Panc1 (cell line): ENCODE measurements at regions not wholly inside any gene's neighbourhood (a gene's known extent, or its start where the extent isn't known, plus 50 kb on each side); places are given as distances from the start of the nearest gene placed in this dataset.

Experiments used
- ATAC-seq: fragments of 200-7000 bp; cut with Tn5 transposase; 2 replicates; pipeline ENCODE4 v1.9.1; 2020; ENCODE audit warnings: mild to moderate bottlenecking, moderate library complexity
- BruUV-seq: library from RNA; stranded (reverse); fragments of 400-500 nt; replicated peaks from 2 replicates; lab custom pipeline; 2021; lab: Mats Ljungman, UMichigan
- CTCF ChIA-PET: fragments of 300-600 bp; sonication (Branson Sonifier 250); formaldehyde crosslinking; loops from one replicate; lab custom pipeline; 2022; ENCODE audit warnings: antibody characterized with exemption; lab: Charles Lee
- POLR2A ChIA-PET: fragments of 300-600 bp; sonication (Branson Sonifier 250); formaldehyde crosslinking; loops from one replicate; lab custom pipeline; 2022; ENCODE audit warnings: antibody characterized with exemption; lab: Charles Lee
- DNase-seq: peaks from one replicate; pipeline ENCODE4 v3.0.0-alpha.2; 2010; ENCODE audit warnings: low read depth, low spot score
- H3K27ac ChIP-seq: 2 replicates; pipeline ENCODE4 v1.5.1; 2011; ENCODE audit warnings: mild to moderate bottlenecking, low read length, inconsistent platforms
- H3K27me3 ChIP-seq: fragments of 200-500 bp; sonication (Bioruptor generic); 2 replicates; pipeline ENCODE4 v1.6.0; 2014; ENCODE audit warnings: low read length, inconsistent platforms; ENCODE audit not compliant: control insufficient read depth, insufficient read depth
- H3K36me3 ChIP-seq: fragments of 200-500 bp; sonication (Bioruptor generic); 2 replicates; pipeline ENCODE4 v1.5.1; 2014; ENCODE audit warnings: inconsistent platforms, mild to moderate bottlenecking, low read length, moderate library complexity; ENCODE audit not compliant: control insufficient read depth, insufficient read depth
- H3K4me1 ChIP-seq: 2 replicates; pipeline ENCODE4 v1.5.1; 2011; ENCODE audit warnings: inconsistent platforms, mild to moderate bottlenecking, low read length, moderate library complexity; ENCODE audit not compliant: control insufficient read depth, insufficient read depth
- H3K4me3 ChIP-seq, 2 experiments: 2 replicates each; pipeline ENCODE4 v1.5.1; 2011 to 2012; ENCODE audit warnings: low read depth in 2 of 2, low read length in 2 of 2, mild to moderate bottlenecking in 2 of 2, inconsistent platforms in 1 of 2, moderate library complexity in 1 of 2
- H3K9me3 ChIP-seq: fragments of 200-500 bp; sonication (Bioruptor generic); 2 replicates; pipeline ENCODE4 v1.5.1; 2014; ENCODE audit warnings: low read depth, mild to moderate bottlenecking, inconsistent platforms, low read length, moderate library complexity; ENCODE audit not compliant: control insufficient read depth, insufficient read depth
- CTCF ChIP-seq: fragments of 450-650 bp; IDR thresholded peaks from 2 replicates; pipeline ENCODE4 v1.5.1; 2017; ENCODE audit warnings: mild to moderate bottlenecking
- POLR2AphosphoS5 ChIP-seq: IDR thresholded peaks from 2 replicates; pipeline ENCODE4 v1.6.1; 2012; ENCODE audit warnings: mild to moderate bottlenecking, low read depth, low read length, moderate library complexity
- REST ChIP-seq, 2 experiments: IDR thresholded peaks; 2 replicates each; pipeline ENCODE4 v1.6.1; 2011 to 2012; ENCODE audit warnings: low read depth in 2 of 2, control low read depth in 1 of 2, low read length in 1 of 2, mild to moderate bottlenecking in 1 of 2, moderate library complexity in 1 of 2; ENCODE audit not compliant: insufficient read depth in 1 of 2
- SIN3A ChIP-seq: IDR thresholded peaks from 2 replicates; pipeline ENCODE4 v1.6.1; 2012; ENCODE audit warnings: low read depth, mild to moderate bottlenecking, low read length, moderate library complexity, borderline replicate concordance; ENCODE audit not compliant: insufficient read depth
- TCF7L2 ChIP-seq: IDR thresholded peaks from 2 replicates; pipeline ENCODE4 v1.6.1; 2011; ENCODE audit warnings: mild to moderate bottlenecking, low read depth, low read length, inconsistent platforms
- in situ Hi-C: cut with HindIII; loops from 2 replicates; pipeline ENCODE4 v1.10.0; 2016; ENCODE audit warnings: low sequenced_read_pairs, low pct_unique_long_range_greater_than_20kb
- intact Hi-C: fragments of 100-400 bp; cut with micrococcal nuclease; formaldehyde crosslinking; loops from one replicate; pipeline ENCODE4 v1.10.0; 2022; ENCODE audit not compliant: unreplicated experiment

- ATAC-seq (no peak), DNase-seq (no peak)
- in situ Hi-C loops (no loop called here), intact Hi-C loops (loop anchor here (10.0 kb wide), 1 partner anchor 192 kb away; no protein-coding TSS in a partner anchor)
- no peak overlapping the region for H3K27ac ChIP-seq
- TF ChIP-seq POLR2AphosphoS5: no peak
- TF ChIP-seq CTCF: no peak
- TF ChIP-seq SIN3A: no peak
- TF ChIP-seq REST (IDR thresholded peaks at IDR 0.05; ENCODE audit: insufficient read depth in 1 of 2, low read depth in 2 of 2, low read length in 1 of 2): no peak
- no peak for TF ChIP-seq TCF7L2
- H3K36me3 ChIP-seq: no peaks in the 10 kb centered on the region
- no peaks in the 10 kb centered on the region for H3K9me3 ChIP-seq
- ChIA-PET CTCF (no interaction called here), POLR2A (interaction anchor here (0.6 kb wide), 1 partner anchor 267 kb away, joined by 3 read pairs; no protein-coding TSS in a partner anchor)
- H3K27me3 ChIP-seq: no peaks in the 10 kb centered on the region
- no TSS peak for BruUV-seq
- peaks cover 29% of the 10 kb centered on the region for H3K4me1 ChIP-seq
- no peak overlapping the region for H3K4me3 ChIP-seq
Observed at GRCh38 chr10:78772486-78772885, 296.3 kb upstream of the ZMIZ1 start.

GRCh38 chr10:78772986-78773530 lies 295.7 kb upstream of the ZMIZ1 start:
- BruUV-seq: no TSS peak
- CTCF ChIA-PET: no interaction called here
- intact Hi-C loops (loop anchor here (10.0 kb wide), 1 partner anchor 192 kb away; no protein-coding TSS in a partner anchor), in situ Hi-C loops (no loop called here)
- H3K27ac ChIP-seq: no peak overlapping the region
- H3K9me3 ChIP-seq: no peaks in the 10 kb centered on the region
- ATAC-seq: no peak
- no peak overlapping the region for H3K4me3 ChIP-seq
- no peak for DNase-seq
- H3K36me3 ChIP-seq: no peaks in the 10 kb centered on the region
- no peaks in the 10 kb centered on the region for H3K27me3 ChIP-seq
- POLR2A ChIA-PET: interaction anchor here (0.6 kb wide), 3 partner anchors 268 to 343 kb away, joined by 3 to 7 read pairs (median 4); no protein-coding TSS in a partner anchor
- TF ChIP-seq REST (IDR thresholded peaks at IDR 0.05; ENCODE audit: insufficient read depth in 1 of 2, low read depth in 2 of 2, low read length in 1 of 2) (no peak), CTCF (no peak), TCF7L2 (no peak), SIN3A (no peak), POLR2AphosphoS5 (no peak)
- H3K4me1 ChIP-seq: peaks cover 35% of the 10 kb centered on the region
